Skin epidermis (tissue), 12 donors: ENCODE measurements at regions not wholly inside any gene's neighbourhood (a gene's known extent, or its start where the extent isn't known, plus 50 kb on each side); places are given as distances from the start of the nearest gene placed in this dataset.
"Not testable (repeated sequence)": the region's sequence is repeated elsewhere in the genome, so short reads cannot be mapped to it uniquely, and the experiment has no call there.

Experiments used
- H3K27ac ChIP-seq, 21 experiments: fragments of 200-600 bp; sonication (generic) in 11 of 21; one replicate each; pipeline ENCODE4 v1.5.0; 2020; ENCODE audit warnings: mild to moderate bottlenecking in 3 of 21, inconsistent platforms in 2 of 21, moderate library complexity in 2 of 21
- H3K4me3 ChIP-seq, 7 experiments: fragments of 200-600 bp; sonication (generic) in 2 of 7; one replicate each; pipeline ENCODE4 v1.5.0; 2020; ENCODE audit warnings: inconsistent platforms in 2 of 7, mild to moderate bottlenecking in 2 of 7, moderate library complexity in 1 of 7

GRCh38 chr14:101256266-101256665 is 305.0 kb upstream of the DIO3 start:
- H3K27ac ChIP-seq: no peak overlapping the region
- H3K4me3 ChIP-seq: no peak overlapping the region

GRCh38 chr14:101257551-101257950 is 303.7 kb upstream of the DIO3 start:
- Histone ChIP-seq H3K4me3 (no peak overlapping the region), H3K27ac (no peak overlapping the region)

GRCh38 chr14:101259748-101260147 is 301.5 kb upstream of the DIO3 start:
- H3K27ac ChIP-seq: no peak overlapping the region
- H3K4me3 ChIP-seq: no peak overlapping the region

GRCh38 chr14:101266441-101266840 is 294.9 kb upstream of the DIO3 start:
- not testable (repeated sequence) for H3K4me3 ChIP-seq, H3K27ac ChIP-seq

GRCh38 chr14:101273091-101273490 is 288.2 kb upstream of the DIO3 start:
- H3K27ac ChIP-seq: no peak overlapping the region
- H3K4me3 ChIP-seq: no peak overlapping the region

- Histone ChIP-seq H3K4me3 (no peak overlapping the region), H3K27ac (no peak overlapping the region)
Observed at GRCh38 chr14:101276309-101277091, 284.8 kb upstream of the DIO3 start.

- H3K4me3 ChIP-seq: no peak overlapping the region
- no peak overlapping the region for H3K27ac ChIP-seq
Observed at GRCh38 chr14:101282418-101282817, 278.9 kb upstream of the DIO3 start.

- no peak overlapping the region for H3K27ac ChIP-seq
- H3K4me3 ChIP-seq: no peak overlapping the region
Observed at GRCh38 chr14:101284711-101285110, 276.6 kb upstream of the DIO3 start.

GRCh38 chr14:101286271-101287018 is 274.9 kb upstream of the DIO3 start:
- Histone ChIP-seq H3K4me3 (no peak overlapping the region), H3K27ac (no peak overlapping the region)

- H3K27ac ChIP-seq: no peak overlapping the region
Observed at GRCh38 chr14:101288436-101289229, 272.7 kb upstream of the DIO3 start.

GRCh38 chr14:101289230-101289690 is 272.0 kb upstream of the DIO3 start:
- H3K27ac ChIP-seq: no peak overlapping the region
- H3K4me3 ChIP-seq: no peak overlapping the region

More at GRCh38 chr14:101288436-101289229, 272.7 kb upstream of the DIO3 start:
- no peak overlapping the region for H3K4me3 ChIP-seq

GRCh38 chr14:101289911-101290310 is 271.4 kb upstream of the DIO3 start:
- Histone ChIP-seq H3K27ac (no peak overlapping the region), H3K4me3 (no peak overlapping the region)

GRCh38 chr14:101290611-101291010 is 270.7 kb upstream of the DIO3 start:
- no peak overlapping the region for H3K27ac ChIP-seq
- no peak overlapping the region for H3K4me3 ChIP-seq

- no peak overlapping the region for H3K4me3 ChIP-seq
Observed at GRCh38 chr14:101291390-101291789, 269.9 kb upstream of the DIO3 start.

GRCh38 chr14:101292448-101292847 is 268.8 kb upstream of the DIO3 start:
- Histone ChIP-seq H3K27ac (no peak overlapping the region), H3K4me3 (no peak overlapping the region)

More at GRCh38 chr14:101291390-101291789, 269.9 kb upstream of the DIO3 start:
- no peak overlapping the region for H3K27ac ChIP-seq

GRCh38 chr14:101293605-101294004 is 267.7 kb upstream of the DIO3 start:
- H3K4me3 ChIP-seq: no peak overlapping the region
- H3K27ac ChIP-seq: no peak overlapping the region

- no peak overlapping the region for H3K4me3 ChIP-seq
- no peak overlapping the region for H3K27ac ChIP-seq
Observed at GRCh38 chr14:101294136-101294535, 267.2 kb upstream of the DIO3 start.

GRCh38 chr14:101299781-101300180 is 261.5 kb upstream of the DIO3 start:
- H3K27ac ChIP-seq, H3K4me3 ChIP-seq: not testable (repeated sequence)

GRCh38 chr14:101301011-101301410 is 260.3 kb upstream of the DIO3 start:
- Histone ChIP-seq H3K4me3 (no peak overlapping the region), H3K27ac (no peak overlapping the region)

GRCh38 chr14:101307162-101307561 is 254.1 kb upstream of the DIO3 start:
- not testable (repeated sequence) for H3K27ac ChIP-seq, H3K4me3 ChIP-seq
